Ecto neural progenitor cell (in vitro differentiated cells): ENCODE measurements at regions not wholly inside any gene's neighbourhood (a gene's known extent, or its start where the extent isn't known, plus 50 kb on each side); places are given as distances from the start of the nearest gene placed in this dataset.

Experiments used
- DNase-seq: peaks from one replicate; pipeline ENCODE4 v3.0.0-alpha.2; 2018; ENCODE audit warnings: low spot score

GRCh38 chr20:10724449-10725173 lies 50.8 kb upstream of the JAG1 start:
- DNase-seq: no peak

- DNase-seq: no peak
Observed at GRCh38 chr20:10728873-10729670, 55.3 kb upstream of the JAG1 start.

GRCh38 chr20:10729785-10730184 lies 56.0 kb upstream of the JAG1 start:
- no peak for DNase-seq

- DNase-seq: no peak
Observed at GRCh38 chr20:10730629-10731183, 56.9 kb upstream of the JAG1 start.

GRCh38 chr20:10731190-10731965 lies 57.6 kb upstream of the JAG1 start:
- no peak for DNase-seq

GRCh38 chr20:10733122-10733521 lies 59.3 kb upstream of the JAG1 start:
- no peak for DNase-seq

- no peak for DNase-seq
Observed at GRCh38 chr20:10735195-10735949, 61.6 kb upstream of the JAG1 start.

GRCh38 chr20:10739134-10739533 lies 65.3 kb upstream of the JAG1 start:
- no peak for DNase-seq

- DNase-seq: no peak
Observed at GRCh38 chr20:10739566-10739965, 65.8 kb upstream of the JAG1 start.

- no peak for DNase-seq
Observed at GRCh38 chr20:10741060-10741459, 67.3 kb upstream of the JAG1 start.

- DNase-seq: no peak
Observed at GRCh38 chr20:10745790-10746189, 72.0 kb upstream of the JAG1 start.

- no peak for DNase-seq
Observed at GRCh38 chr20:10747019-10747418, 73.2 kb upstream of the JAG1 start.

GRCh38 chr20:10749084-10749483 lies 75.3 kb upstream of the JAG1 start:
- DNase-seq: no peak

GRCh38 chr20:10752206-10752605 lies 78.4 kb upstream of the JAG1 start:
- no peak for DNase-seq

- DNase-seq: no peak
Observed at GRCh38 chr20:10754824-10755223, 81.0 kb upstream of the JAG1 start.

- DNase-seq: no peak
Observed at GRCh38 chr20:10758446-10758845, 84.6 kb upstream of the JAG1 start.

- DNase-seq: no peak
Observed at GRCh38 chr20:10761232-10761631, 87.4 kb upstream of the JAG1 start.

GRCh38 chr20:10761786-10762185 lies 88.0 kb upstream of the JAG1 start:
- DNase-seq: no peak

- DNase-seq: no peak
Observed at GRCh38 chr20:10762216-10762615, 88.4 kb upstream of the JAG1 start.

- no peak for DNase-seq
Observed at GRCh38 chr20:10763112-10763511, 89.3 kb upstream of the JAG1 start.

- no peak for DNase-seq
Observed at GRCh38 chr20:10769700-10770099, 95.9 kb upstream of the JAG1 start.

- no peak for DNase-seq
Observed at GRCh38 chr20:10770753-10771152, 97.0 kb upstream of the JAG1 start.
